ENCODE measurements at regions not wholly inside any gene's neighbourhood (a gene's known extent, or its start where the extent isn't known, plus 50 kb on each side); places are given as distances from the start of the nearest gene placed in this dataset.

DNA sequence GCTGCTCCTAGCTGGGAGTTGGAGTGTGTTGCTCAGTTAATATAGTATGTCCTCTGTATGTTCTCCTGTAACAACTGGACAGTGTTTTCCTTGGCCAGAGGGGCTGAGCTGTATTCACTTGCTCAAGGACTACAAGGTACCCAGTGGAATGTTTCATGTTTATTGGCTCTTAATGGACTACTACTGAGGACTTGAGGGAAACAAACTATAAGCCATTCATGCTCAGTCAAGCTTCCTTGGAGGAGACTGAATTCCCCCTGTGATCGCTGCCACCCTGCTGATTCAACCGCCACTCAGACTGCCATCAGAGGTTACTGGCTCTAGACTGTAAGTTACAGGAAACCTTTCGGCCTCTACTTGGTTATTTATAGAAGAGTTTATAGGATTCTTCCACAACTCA is 166.6 kb downstream of the ZC3H11B start:
- TF ChIP-seq, protein P1, sequence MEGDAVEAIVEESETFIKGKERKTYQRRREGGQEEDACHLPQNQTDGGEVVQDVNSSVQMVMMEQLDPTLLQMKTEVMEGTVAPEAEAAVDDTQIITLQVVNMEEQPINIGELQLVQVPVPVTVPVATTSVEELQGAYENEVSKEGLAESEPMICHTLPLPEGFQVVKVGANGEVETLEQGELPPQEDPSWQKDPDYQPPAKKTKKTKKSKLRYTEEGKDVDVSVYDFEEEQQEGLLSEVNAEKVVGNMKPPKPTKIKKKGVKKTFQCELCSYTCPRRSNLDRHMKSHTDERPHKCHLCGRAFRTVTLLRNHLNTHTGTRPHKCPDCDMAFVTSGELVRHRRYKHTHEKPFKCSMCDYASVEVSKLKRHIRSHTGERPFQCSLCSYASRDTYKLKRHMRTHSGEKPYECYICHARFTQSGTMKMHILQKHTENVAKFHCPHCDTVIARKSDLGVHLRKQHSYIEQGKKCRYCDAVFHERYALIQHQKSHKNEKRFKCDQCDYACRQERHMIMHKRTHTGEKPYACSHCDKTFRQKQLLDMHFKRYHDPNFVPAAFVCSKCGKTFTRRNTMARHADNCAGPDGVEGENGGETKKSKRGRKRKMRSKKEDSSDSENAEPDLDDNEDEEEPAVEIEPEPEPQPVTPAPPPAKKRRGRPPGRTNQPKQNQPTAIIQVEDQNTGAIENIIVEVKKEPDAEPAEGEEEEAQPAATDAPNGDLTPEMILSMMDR (IDR thresholded peaks at IDR 0.05), result no peak
- TF ChIP-seq, protein P2, sequence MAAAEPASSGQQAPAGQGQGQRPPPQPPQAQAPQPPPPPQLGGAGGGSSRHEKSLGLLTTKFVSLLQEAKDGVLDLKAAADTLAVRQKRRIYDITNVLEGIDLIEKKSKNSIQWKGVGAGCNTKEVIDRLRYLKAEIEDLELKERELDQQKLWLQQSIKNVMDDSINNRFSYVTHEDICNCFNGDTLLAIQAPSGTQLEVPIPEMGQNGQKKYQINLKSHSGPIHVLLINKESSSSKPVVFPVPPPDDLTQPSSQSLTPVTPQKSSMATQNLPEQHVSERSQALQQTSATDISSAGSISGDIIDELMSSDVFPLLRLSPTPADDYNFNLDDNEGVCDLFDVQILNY (CRISPR knock-in tag; IDR thresholded peaks at IDR 0.05), result no peak
- TF ChIP-seq CBFB (CRISPR knock-in tag; IDR thresholded peaks at IDR 0.05; ENCODE audit: low read depth) (no peak), CREM (CRISPR knock-in tag; IDR thresholded peaks at IDR 0.05) (no peak), NR3C1 (CRISPR knock-in tag; conservative IDR thresholded peaks at IDR 0.05; ENCODE audit: low read depth) (no peak), JUN (CRISPR knock-in tag; IDR thresholded peaks at IDR 0.05) (no peak), ZNF121 (CRISPR knock-in tag; IDR thresholded peaks at IDR 0.05) (no peak), HMGA2 (CRISPR knock-in tag; IDR thresholded peaks at IDR 0.05) (no peak)
- TF ChIP-seq, protein P3, sequence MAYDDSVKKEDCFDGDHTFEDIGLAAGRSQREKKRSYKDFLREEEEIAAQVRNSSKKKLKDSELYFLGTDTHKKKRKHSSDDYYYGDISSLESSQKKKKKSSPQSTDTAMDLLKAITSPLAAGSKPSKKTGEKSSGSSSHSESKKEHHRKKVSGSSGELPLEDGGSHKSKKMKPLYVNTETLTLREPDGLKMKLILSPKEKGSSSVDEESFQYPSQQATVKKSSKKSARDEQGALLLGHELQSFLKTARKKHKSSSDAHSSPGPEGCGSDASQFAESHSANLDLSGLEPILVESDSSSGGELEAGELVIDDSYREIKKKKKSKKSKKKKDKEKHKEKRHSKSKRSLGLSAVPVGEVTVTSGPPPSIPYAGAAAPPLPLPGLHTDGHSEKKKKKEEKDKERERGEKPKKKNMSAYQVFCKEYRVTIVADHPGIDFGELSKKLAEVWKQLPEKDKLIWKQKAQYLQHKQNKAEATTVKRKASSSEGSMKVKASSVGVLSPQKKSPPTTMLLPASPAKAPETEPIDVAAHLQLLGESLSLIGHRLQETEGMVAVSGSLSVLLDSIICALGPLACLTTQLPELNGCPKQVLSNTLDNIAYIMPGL (CRISPR knock-in tag; IDR thresholded peaks at IDR 0.05), result no peak
- TF ChIP-seq, protein P4, sequence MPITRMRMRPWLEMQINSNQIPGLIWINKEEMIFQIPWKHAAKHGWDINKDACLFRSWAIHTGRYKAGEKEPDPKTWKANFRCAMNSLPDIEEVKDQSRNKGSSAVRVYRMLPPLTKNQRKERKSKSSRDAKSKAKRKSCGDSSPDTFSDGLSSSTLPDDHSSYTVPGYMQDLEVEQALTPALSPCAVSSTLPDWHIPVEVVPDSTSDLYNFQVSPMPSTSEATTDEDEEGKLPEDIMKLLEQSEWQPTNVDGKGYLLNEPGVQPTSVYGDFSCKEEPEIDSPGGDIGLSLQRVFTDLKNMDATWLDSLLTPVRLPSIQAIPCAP (CRISPR knock-in tag; IDR thresholded peaks at IDR 0.05), result no peak
- TF ChIP-seq, protein P5, sequence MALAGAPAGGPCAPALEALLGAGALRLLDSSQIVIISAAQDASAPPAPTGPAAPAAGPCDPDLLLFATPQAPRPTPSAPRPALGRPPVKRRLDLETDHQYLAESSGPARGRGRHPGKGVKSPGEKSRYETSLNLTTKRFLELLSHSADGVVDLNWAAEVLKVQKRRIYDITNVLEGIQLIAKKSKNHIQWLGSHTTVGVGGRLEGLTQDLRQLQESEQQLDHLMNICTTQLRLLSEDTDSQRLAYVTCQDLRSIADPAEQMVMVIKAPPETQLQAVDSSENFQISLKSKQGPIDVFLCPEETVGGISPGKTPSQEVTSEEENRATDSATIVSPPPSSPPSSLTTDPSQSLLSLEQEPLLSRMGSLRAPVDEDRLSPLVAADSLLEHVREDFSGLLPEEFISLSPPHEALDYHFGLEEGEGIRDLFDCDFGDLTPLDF (CRISPR knock-in tag; IDR thresholded peaks at IDR 0.05), result no peak
- TF ChIP-seq, protein P6, sequence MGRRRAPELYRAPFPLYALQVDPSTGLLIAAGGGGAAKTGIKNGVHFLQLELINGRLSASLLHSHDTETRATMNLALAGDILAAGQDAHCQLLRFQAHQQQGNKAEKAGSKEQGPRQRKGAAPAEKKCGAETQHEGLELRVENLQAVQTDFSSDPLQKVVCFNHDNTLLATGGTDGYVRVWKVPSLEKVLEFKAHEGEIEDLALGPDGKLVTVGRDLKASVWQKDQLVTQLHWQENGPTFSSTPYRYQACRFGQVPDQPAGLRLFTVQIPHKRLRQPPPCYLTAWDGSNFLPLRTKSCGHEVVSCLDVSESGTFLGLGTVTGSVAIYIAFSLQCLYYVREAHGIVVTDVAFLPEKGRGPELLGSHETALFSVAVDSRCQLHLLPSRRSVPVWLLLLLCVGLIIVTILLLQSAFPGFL (CRISPR knock-in tag; IDR thresholded peaks at IDR 0.05; ENCODE audit: borderline replicate concordance), result no peak
